IMR-90 (cell line): ENCODE measurements at regions not wholly inside any gene's neighbourhood (a gene's known extent, or its start where the extent isn't known, plus 50 kb on each side); places are given as distances from the start of the nearest gene placed in this dataset.

Experiments used
- ATAC-seq: fragments of 200-7000 bp; cut with Tn5 transposase; 2 replicates; pipeline ENCODE4 v1.9.1; 2020; ENCODE audit warnings: low read depth, mild to moderate bottlenecking, moderate library complexity
- BruUV-seq: library from RNA; stranded (reverse); fragments of 400-500 nt; replicated peaks from 2 replicates; lab custom pipeline; 2021; lab: Mats Ljungman, UMichigan
- CTCF ChIA-PET: fragments of 300-600 bp; formaldehyde crosslinking; extraction: SDS; loops from one replicate; lab custom pipeline; 2021; ENCODE audit warnings: antibody characterized with exemption; lab: Yijun Ruan, JAX
- POLR2A ChIA-PET: fragments of 300-600 bp; sonication (Branson Sonifier 250); formaldehyde crosslinking; loops from one replicate; lab custom pipeline; 2022; ENCODE audit warnings: antibody characterized with exemption; ENCODE audit not compliant: unreplicated experiment; lab: Charles Lee
- DNase-seq: peaks from one replicate; pipeline ENCODE4 v3.0.0; 2013
- H2AFZ ChIP-seq: replicated peaks from 2 replicates; pipeline ENCODE3; 2013; ENCODE audit warnings: low read length, mild to moderate bottlenecking; ENCODE audit not compliant: poor library complexity
- H2AK5ac ChIP-seq: 2 replicates; pipeline ENCODE4 v1.6.1; 2013; ENCODE audit warnings: low read depth, low read length, inconsistent platforms
- H2AK9ac ChIP-seq: replicated peaks from 2 replicates; pipeline ENCODE3; 2013; ENCODE audit warnings: mild to moderate bottlenecking, low read depth, low read length, moderate library complexity; ENCODE audit not compliant: poor library complexity
- H2BK120ac ChIP-seq: 2 replicates; pipeline ENCODE4 v1.6.1; 2013; ENCODE audit warnings: low read depth, low read length, inconsistent platforms
- H2BK15ac ChIP-seq: 3 replicates; pipeline ENCODE4 v1.6.1; 2013; ENCODE audit warnings: low read depth, low read length, inconsistent platforms
- H2BK20ac ChIP-seq: 2 replicates; pipeline ENCODE4 v1.6.1; 2013; ENCODE audit warnings: low read depth, mild to moderate bottlenecking, inconsistent platforms, low read length, moderate library complexity
- H2BK5ac ChIP-seq: 2 replicates; pipeline ENCODE4 v1.6.1; 2013; ENCODE audit warnings: mild to moderate bottlenecking, low read depth, low read length, inconsistent platforms; ENCODE audit not compliant: poor library complexity, severe bottlenecking
- H3K14ac ChIP-seq: replicated peaks from 2 replicates; pipeline ENCODE4 v1.6.1; 2013; ENCODE audit warnings: low read depth, low read length, inconsistent platforms
- H3K18ac ChIP-seq: 2 replicates; pipeline ENCODE4 v1.6.1; 2013; ENCODE audit warnings: low read depth, low read length, control low read depth
- H3K23ac ChIP-seq: 2 replicates; pipeline ENCODE4 v1.6.1; 2013; ENCODE audit warnings: low read depth, low read length, inconsistent platforms
- H3K27ac ChIP-seq: 2 replicates; pipeline ENCODE4 v1.5.1; 2013; ENCODE audit warnings: mild to moderate bottlenecking, control low read depth, low read length; ENCODE audit not compliant: insufficient read depth
- H3K27me3 ChIP-seq: 2 replicates; pipeline ENCODE4 v1.6.1; 2013; ENCODE audit warnings: low read length; ENCODE audit not compliant: control insufficient read depth, insufficient read depth
- H3K36me3 ChIP-seq: 2 replicates; pipeline ENCODE4 v1.6.1; 2013; ENCODE audit warnings: low read length, mixed read lengths; ENCODE audit not compliant: control insufficient read depth, insufficient read depth
- H3K4ac ChIP-seq: 2 replicates; pipeline ENCODE4 v1.6.1; 2013; ENCODE audit warnings: low read depth, low read length, inconsistent platforms
- H3K4me1 ChIP-seq: 2 replicates; pipeline ENCODE4 v1.6.1; 2013; ENCODE audit warnings: low read length, mixed read lengths; ENCODE audit not compliant: control insufficient read depth, insufficient read depth
- H3K4me2 ChIP-seq: 2 replicates; pipeline ENCODE4 v1.6.1; 2013; ENCODE audit warnings: low read depth, mild to moderate bottlenecking, control low read depth, low read length, moderate library complexity
- H3K4me3 ChIP-seq: 2 replicates; pipeline ENCODE4 v1.5.1; 2013; ENCODE audit warnings: low read depth, mild to moderate bottlenecking, control low read depth, low read length, moderate library complexity; ENCODE audit not compliant: insufficient read depth
- H3K56ac ChIP-seq: 2 replicates; pipeline ENCODE4 v1.6.1; 2013; ENCODE audit warnings: low read length, inconsistent platforms; ENCODE audit not compliant: insufficient read depth; ENCODE audit errors: extremely low read depth
- H3K79me1 ChIP-seq, 2 experiments: 2 replicates each; pipeline ENCODE4 v1.6.1; 2013; ENCODE audit warnings: low read length in 2 of 2, inconsistent platforms in 1 of 2, low read depth in 1 of 2
- H3K9ac ChIP-seq: 2 replicates; pipeline ENCODE4 v1.6.1; 2013; ENCODE audit warnings: low read depth, low read length, control low read depth
- H3K9me1 ChIP-seq: 2 replicates; pipeline ENCODE4 v1.6.1; 2013; ENCODE audit warnings: low read length, inconsistent platforms; ENCODE audit not compliant: insufficient read depth
- H3K9me3 ChIP-seq: 2 replicates; pipeline ENCODE4 v1.6.1; 2013; ENCODE audit warnings: low read length; ENCODE audit not compliant: control insufficient read depth, insufficient read depth
- H4K20me1 ChIP-seq: 2 replicates; pipeline ENCODE4 v1.6.1; 2013; ENCODE audit warnings: low read length, inconsistent platforms; ENCODE audit not compliant: insufficient read depth
- H4K5ac ChIP-seq: 2 replicates; pipeline ENCODE4 v1.6.1; 2013; ENCODE audit warnings: mild to moderate bottlenecking, low read depth, low read length, control low read depth
- H4K8ac ChIP-seq, 2 experiments: 2 replicates each; pipeline ENCODE4 v1.6.1; 2013; ENCODE audit warnings: low read depth in 2 of 2, low read length in 2 of 2, control low read depth in 1 of 2, inconsistent platforms in 1 of 2
- H4K91ac ChIP-seq: 2 replicates; pipeline ENCODE4 v1.6.1; 2013; ENCODE audit warnings: low read depth, low read length, inconsistent platforms; ENCODE audit not compliant: insufficient read depth
- BHLHE40 ChIP-seq: fragments of 150-350 bp; IDR thresholded peaks from 2 replicates; pipeline ENCODE4 v1.6.1; 2016; ENCODE audit warnings: mild to moderate bottlenecking, low read depth, low read length
- CEBPB ChIP-seq: IDR thresholded peaks from 2 replicates; pipeline ENCODE4 v1.6.1; 2012; ENCODE audit warnings: low read depth, low read length, improper control_type of control experiment
- CHD1 ChIP-seq: IDR thresholded peaks from 2 replicates; pipeline ENCODE4 v1.6.1; 2012; ENCODE audit warnings: low read depth, low read length, improper control_type of control experiment
- FOS ChIP-seq: fragments of 150-350 bp; IDR thresholded peaks from 2 replicates; pipeline ENCODE4 v1.6.1; 2016; ENCODE audit warnings: low read depth, low read length
- MAFK ChIP-seq: IDR thresholded peaks from 2 replicates; pipeline ENCODE4 v1.6.1; 2012; ENCODE audit warnings: low read depth, low read length, improper control_type of control experiment
- MAZ ChIP-seq: IDR thresholded peaks from 2 replicates; pipeline ENCODE4 v1.6.1; 2012; ENCODE audit warnings: low read depth, mild to moderate bottlenecking, low read length, improper control_type of control experiment, moderate library complexity, borderline replicate concordance
- MXI1 ChIP-seq: IDR thresholded peaks from 2 replicates; pipeline ENCODE4 v1.6.1; 2012; ENCODE audit warnings: low read depth, mild to moderate bottlenecking, low read length, moderate library complexity, borderline replicate concordance
- NFE2L2 ChIP-seq: fragments of 150-350 bp; IDR thresholded peaks from 2 replicates; pipeline ENCODE4 v1.6.1; 2016; ENCODE audit warnings: low read depth, mild to moderate bottlenecking, low read length
- POLR2A ChIP-seq: IDR thresholded peaks from 2 replicates; pipeline ENCODE4 v1.6.1; 2012; ENCODE audit warnings: mild to moderate bottlenecking, low read depth, low read length
- RAD21 ChIP-seq: IDR thresholded peaks from 2 replicates; pipeline ENCODE4 v1.6.1; 2012; ENCODE audit warnings: low read length, improper control_type of control experiment
- RCOR1 ChIP-seq: IDR thresholded peaks from 2 replicates; pipeline ENCODE4 v1.6.1; 2012; ENCODE audit warnings: mild to moderate bottlenecking, low read length, improper control_type of control experiment; ENCODE audit not compliant: insufficient replicate concordance
- RFX5 ChIP-seq: IDR thresholded peaks from 2 replicates; pipeline ENCODE4 v1.8.0; 2012; ENCODE audit warnings: low read depth, mild to moderate bottlenecking, low read length, moderate library complexity
- SMC3 ChIP-seq: fragments of 150-350 bp; IDR thresholded peaks from 2 replicates; pipeline ENCODE4 v1.6.1; 2016; ENCODE audit warnings: low read depth, mild to moderate bottlenecking, antibody characterized with exemption, low read length, moderate library complexity
- WGBS, 2 experiments: methylation state at CpG; one replicate each; pipeline versions ENCODE4 v1.1.5 to v1.1.7; 2013; ENCODE audit warnings: missing lambda C conversion rate in 2 of 2; ENCODE audit not compliant: insufficient read length in 1 of 2; ENCODE audit errors: extremely low coverage in 2 of 2; 5-methylcytosine and 5-hydroxymethylcytosine counted together
- dilution Hi-C: fragments of 300-500 bp; cut with HindIII; formaldehyde crosslinking; loops from one replicate; pipeline ENCODE4 v1.14.3; 2018; ENCODE audit warnings: low sequenced_read_pairs; ENCODE audit not compliant: unreplicated experiment
- in situ Hi-C: fragments of 300-500 bp; cut with MboI; formaldehyde crosslinking; loops from 3 replicates; pipeline ENCODE4 v1.14.3; 2019; ENCODE audit warnings: low sequenced_read_pairs, inconsistent platforms, mixed read lengths
- intact Hi-C: fragments of 100-400 bp; cut with micrococcal nuclease; formaldehyde crosslinking; loops from 2 replicates; pipeline ENCODE4 v1.10.0; 2022
- TF ChIP-seq, protein P1 (sequence below): fragments of 150-350 bp; IDR thresholded peaks from 2 replicates; pipeline ENCODE4 v1.6.1; 2017; ENCODE audit warnings: mild to moderate bottlenecking, antibody characterized with exemption, low read length, low read depth
- TF ChIP-seq, protein P2 (sequence below): fragments of 150-350 bp; IDR thresholded peaks from 2 replicates; pipeline ENCODE4 v1.6.1; 2016; ENCODE audit warnings: low read depth, mild to moderate bottlenecking, low read length, moderate library complexity, borderline replicate concordance
- TF ChIP-seq, protein P3 (sequence below): conservative IDR thresholded peaks from 2 replicates; pipeline ENCODE4 v1.5.1; 2012; ENCODE audit warnings: mild to moderate bottlenecking, low read depth, low read length, improper control_type of control experiment

DNA sequence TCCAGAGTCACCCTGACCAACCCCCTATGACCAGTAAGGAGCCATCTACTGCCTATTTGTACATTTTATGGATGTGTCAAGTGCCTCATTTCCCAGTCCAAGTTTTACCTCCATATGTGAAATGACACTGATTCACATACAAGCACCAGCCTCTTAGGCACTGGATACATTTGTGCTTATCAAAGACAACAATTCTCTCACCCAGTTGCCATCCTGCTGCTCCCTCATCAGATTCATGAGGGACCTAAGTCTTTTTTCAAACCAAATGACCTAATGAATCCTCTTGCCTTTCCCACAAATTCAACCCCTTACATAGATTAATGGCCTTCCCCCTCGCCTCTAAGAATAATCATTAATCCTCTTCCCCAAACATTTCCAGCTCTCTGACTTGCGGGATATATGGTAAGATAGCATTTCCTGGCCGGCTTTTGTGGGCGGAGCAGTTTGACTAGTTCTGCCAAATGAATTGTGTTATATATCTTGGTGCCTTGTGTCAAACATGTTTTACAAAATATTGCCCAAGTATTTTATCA is 233.9 kb downstream of the ARAP2 start:
- H3K9me3 ChIP-seq: no peaks in the 10 kb centered on the region
- H3K27ac ChIP-seq: no peak overlapping the region
- H3K18ac ChIP-seq: no peak overlapping the region
- H2BK15ac ChIP-seq: no peak overlapping the region
- H4K20me1 ChIP-seq: no peaks in the 10 kb centered on the region
- H2AK5ac ChIP-seq: no peak overlapping the region
- dilution Hi-C loops: no loop called here
- no TSS peak for BruUV-seq
- no peaks in the 10 kb centered on the region for H3K27me3 ChIP-seq
- H2AFZ ChIP-seq: no peak overlapping the region
- no peak overlapping the region for H2BK5ac ChIP-seq
- TF ChIP-seq CEBPB (no peak), RFX5 (no peak), SMC3 (no peak), NFE2L2 (no peak), POLR2A (no peak), MAFK (no peak), RAD21 (no peak), BHLHE40 (no peak), MAZ (no peak), RCOR1 (no peak), CHD1 (no peak), FOS (no peak), MXI1 (no peak)
- TF ChIP-seq, protein P1, sequence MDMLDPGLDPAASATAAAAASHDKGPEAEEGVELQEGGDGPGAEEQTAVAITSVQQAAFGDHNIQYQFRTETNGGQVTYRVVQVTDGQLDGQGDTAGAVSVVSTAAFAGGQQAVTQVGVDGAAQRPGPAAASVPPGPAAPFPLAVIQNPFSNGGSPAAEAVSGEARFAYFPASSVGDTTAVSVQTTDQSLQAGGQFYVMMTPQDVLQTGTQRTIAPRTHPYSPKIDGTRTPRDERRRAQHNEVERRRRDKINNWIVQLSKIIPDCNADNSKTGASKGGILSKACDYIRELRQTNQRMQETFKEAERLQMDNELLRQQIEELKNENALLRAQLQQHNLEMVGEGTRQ: no peak
- TF ChIP-seq, protein P2, sequence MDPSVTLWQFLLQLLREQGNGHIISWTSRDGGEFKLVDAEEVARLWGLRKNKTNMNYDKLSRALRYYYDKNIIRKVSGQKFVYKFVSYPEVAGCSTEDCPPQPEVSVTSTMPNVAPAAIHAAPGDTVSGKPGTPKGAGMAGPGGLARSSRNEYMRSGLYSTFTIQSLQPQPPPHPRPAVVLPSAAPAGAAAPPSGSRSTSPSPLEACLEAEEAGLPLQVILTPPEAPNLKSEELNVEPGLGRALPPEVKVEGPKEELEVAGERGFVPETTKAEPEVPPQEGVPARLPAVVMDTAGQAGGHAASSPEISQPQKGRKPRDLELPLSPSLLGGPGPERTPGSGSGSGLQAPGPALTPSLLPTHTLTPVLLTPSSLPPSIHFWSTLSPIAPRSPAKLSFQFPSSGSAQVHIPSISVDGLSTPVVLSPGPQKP: no peak
- TF ChIP-seq, protein P3, sequence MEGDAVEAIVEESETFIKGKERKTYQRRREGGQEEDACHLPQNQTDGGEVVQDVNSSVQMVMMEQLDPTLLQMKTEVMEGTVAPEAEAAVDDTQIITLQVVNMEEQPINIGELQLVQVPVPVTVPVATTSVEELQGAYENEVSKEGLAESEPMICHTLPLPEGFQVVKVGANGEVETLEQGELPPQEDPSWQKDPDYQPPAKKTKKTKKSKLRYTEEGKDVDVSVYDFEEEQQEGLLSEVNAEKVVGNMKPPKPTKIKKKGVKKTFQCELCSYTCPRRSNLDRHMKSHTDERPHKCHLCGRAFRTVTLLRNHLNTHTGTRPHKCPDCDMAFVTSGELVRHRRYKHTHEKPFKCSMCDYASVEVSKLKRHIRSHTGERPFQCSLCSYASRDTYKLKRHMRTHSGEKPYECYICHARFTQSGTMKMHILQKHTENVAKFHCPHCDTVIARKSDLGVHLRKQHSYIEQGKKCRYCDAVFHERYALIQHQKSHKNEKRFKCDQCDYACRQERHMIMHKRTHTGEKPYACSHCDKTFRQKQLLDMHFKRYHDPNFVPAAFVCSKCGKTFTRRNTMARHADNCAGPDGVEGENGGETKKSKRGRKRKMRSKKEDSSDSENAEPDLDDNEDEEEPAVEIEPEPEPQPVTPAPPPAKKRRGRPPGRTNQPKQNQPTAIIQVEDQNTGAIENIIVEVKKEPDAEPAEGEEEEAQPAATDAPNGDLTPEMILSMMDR: no peak
- no peak overlapping the region for H2BK20ac ChIP-seq
- DNase-seq (no peak), ATAC-seq (no peak)
- no peak overlapping the region for H3K4ac ChIP-seq
- no peaks in the 10 kb centered on the region for H3K4me1 ChIP-seq
- no peak overlapping the region for H4K8ac ChIP-seq
- no peak overlapping the region for H2BK120ac ChIP-seq
- no peak overlapping the region for H3K56ac ChIP-seq
- H3K79me1 ChIP-seq: no peaks in the 10 kb centered on the region
- H4K91ac ChIP-seq: no peak overlapping the region
- ChIA-PET POLR2A (no interaction called here), CTCF (no interaction called here)
- in situ Hi-C loops: no loop called here
- H2AK9ac ChIP-seq: no peak overlapping the region
- intact Hi-C loops: no loop called here
- no peak overlapping the region for H3K4me2 ChIP-seq
- no CpG with 5 or more reads among the region's 4 CpGs for WGBS, 2 experiments
- H3K23ac ChIP-seq: no peak overlapping the region
- no peak overlapping the region for H3K14ac ChIP-seq
- no peak overlapping the region for H3K9ac ChIP-seq
- H3K4me3 ChIP-seq: no peak overlapping the region
- H4K5ac ChIP-seq: no peak overlapping the region
- H3K36me3 ChIP-seq: no peaks in the 10 kb centered on the region
- H3K9me1 ChIP-seq: no peaks in the 10 kb centered on the region
